Fibroblast of lung (primary cell): ENCODE measurements at regions not wholly inside any gene's neighbourhood (a gene's known extent, or its start where the extent isn't known, plus 50 kb on each side); places are given as distances from the start of the nearest gene placed in this dataset.

Source experiments
- DNase-seq, 2 donors: peaks; one replicate each; pipeline versions ENCODE4 v3.0.0 to v3.0.0-alpha.2; 2010; ENCODE audit warnings: low read depth in 2 of 2
- H2AFZ ChIP-seq: 2 replicates; pipeline ENCODE4 v1.5.1; 2012; ENCODE audit warnings: low read length, control low read depth, inconsistent platforms
- H3K27ac ChIP-seq: 2 replicates; pipeline ENCODE4 v1.5.1; 2011; ENCODE audit warnings: low read length, control low read depth; ENCODE audit not compliant: insufficient read depth
- H3K27me3 ChIP-seq: 2 replicates; pipeline ENCODE4 v1.5.1; 2011; ENCODE audit warnings: mild to moderate bottlenecking, low read length; ENCODE audit not compliant: control insufficient read depth, insufficient read depth
- H3K36me3 ChIP-seq: 2 replicates; pipeline ENCODE4 v1.5.1; 2011; ENCODE audit warnings: low read length; ENCODE audit not compliant: control insufficient read depth, insufficient read depth
- H3K4me1 ChIP-seq: 2 replicates; pipeline ENCODE4 v1.5.1; 2011; ENCODE audit warnings: low read length; ENCODE audit not compliant: control insufficient read depth, insufficient read depth; ENCODE audit errors: extremely low read depth
- H3K4me2 ChIP-seq: 2 replicates; pipeline ENCODE4 v1.5.1; 2011; ENCODE audit warnings: low read length, control low read depth; ENCODE audit not compliant: insufficient read depth; ENCODE audit errors: extremely low read depth
- H3K4me3 ChIP-seq, 4 experiments: fragments of 200-600 bp in 1 of 4; sonication (generic) in 1 of 4; replicated peaks in 1 of 4; 2 replicates each; pipeline ENCODE4 v1.5.1; 2011 to 2016; ENCODE audit warnings: low read length in 4 of 4, low read depth in 3 of 4, mild to moderate bottlenecking in 3 of 4, control low read depth in 2 of 4, inconsistent platforms in 1 of 4, mixed read lengths in 1 of 4; ENCODE audit not compliant: insufficient read depth in 1 of 4; ENCODE audit errors: control extremely low read depth in 1 of 4
- H3K79me2 ChIP-seq: 2 replicates; pipeline ENCODE4 v1.5.1; 2012; ENCODE audit warnings: mild to moderate bottlenecking, low read length, inconsistent platforms; ENCODE audit not compliant: control insufficient read depth, insufficient read depth
- H3K9ac ChIP-seq: 2 replicates; pipeline ENCODE4 v1.5.1; 2011; ENCODE audit warnings: mild to moderate bottlenecking, low read length, control low read depth; ENCODE audit not compliant: insufficient read depth
- H3K9me3 ChIP-seq: 2 replicates; pipeline ENCODE4 v1.5.1; 2012; ENCODE audit warnings: low read depth, low read length; ENCODE audit not compliant: control insufficient read depth, insufficient read depth
- H4K20me1 ChIP-seq: 2 replicates; pipeline ENCODE4 v1.5.1; 2011; ENCODE audit warnings: low read length; ENCODE audit not compliant: control insufficient read depth, insufficient read depth; ENCODE audit errors: extremely low read depth
- EZH2 ChIP-seq: IDR thresholded peaks from 2 replicates; pipeline ENCODE4 v1.5.1; 2012; ENCODE audit warnings: low read length, control low read depth, mild to moderate bottlenecking; ENCODE audit errors: missing control alignments
- TF ChIP-seq, protein P1 (sequence below), 2 donors: IDR thresholded peaks in 1 of 2; conservative IDR thresholded peaks in 1 of 2; 1 replicate in 1 of 2; 2 replicates in 1 of 2; pipeline ENCODE4 v1.5.1; 2011 to 2012; ENCODE audit warnings: low read length in 2 of 2, control low read depth in 1 of 2, inconsistent platforms in 1 of 2, low read depth in 1 of 2, mild to moderate bottlenecking in 1 of 2

DNA sequence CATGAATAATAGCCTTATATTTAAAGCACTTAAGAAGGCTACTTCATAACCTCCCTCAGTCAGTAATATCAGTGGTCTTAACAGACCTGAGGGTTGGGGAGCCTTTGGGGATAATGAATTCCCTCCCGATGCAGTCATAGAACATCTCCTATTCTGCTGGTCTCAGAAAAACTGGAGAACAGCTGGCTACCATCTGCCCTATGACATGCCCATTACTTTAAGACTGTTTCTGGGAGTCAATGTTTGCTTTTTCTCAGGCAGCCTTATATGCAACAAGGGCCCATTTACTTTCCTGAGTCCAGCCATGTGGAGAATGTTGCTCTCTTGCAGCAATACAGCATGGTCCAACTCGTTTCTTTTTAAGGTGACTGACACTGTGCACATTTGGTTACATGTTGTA lies 161.7 kb upstream of the PARP11 start:
- H3K4me1 ChIP-seq: peaks cover 4% of the 10 kb centered on the region
- peaks cover 3% of the 10 kb centered on the region for H3K27me3 ChIP-seq

DNA sequence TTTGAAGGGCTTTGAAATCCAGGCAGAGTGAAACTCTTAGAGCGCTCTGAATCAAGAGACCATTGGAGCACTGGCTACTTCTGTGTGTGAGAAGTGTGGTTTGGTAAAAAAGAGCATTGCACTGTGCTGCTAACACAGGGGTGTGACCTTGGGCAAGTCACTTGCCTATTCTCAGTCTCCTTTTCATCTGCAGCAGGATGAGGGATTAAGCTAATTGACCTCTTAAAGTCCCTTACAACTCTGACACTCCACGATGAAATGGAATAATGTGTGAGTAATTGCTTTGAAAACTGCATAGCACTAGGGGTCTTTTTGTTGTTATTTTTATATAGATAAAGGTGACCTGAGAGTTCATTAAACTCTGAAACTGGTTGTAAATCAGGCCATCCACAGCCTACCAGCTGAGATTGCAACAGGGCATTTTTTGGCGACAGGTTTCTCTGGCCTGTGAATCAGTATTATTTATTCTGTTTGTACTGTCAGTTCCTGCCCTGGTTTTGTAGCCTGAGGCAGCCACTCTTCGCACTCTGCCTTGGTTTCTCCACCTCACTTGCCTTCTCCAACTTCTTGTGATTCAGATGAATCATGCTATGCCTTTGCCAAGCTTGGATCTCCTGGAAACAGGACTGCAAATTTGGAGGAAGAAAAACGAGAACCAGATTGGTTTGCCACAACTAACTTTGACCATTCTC lies 159.9 kb upstream of the PARP11 start:
- Histone ChIP-seq H3K27ac (no peak overlapping the region), H3K9ac (no peak overlapping the region)
- DNase-seq: peak; percentile 13 to 38

More for the DNA sequence above, 161.7 kb upstream of the PARP11 start:
- no peak overlapping the region for H3K27ac ChIP-seq
- no peak for TF ChIP-seq EZH2
- TF ChIP-seq, protein P1, sequence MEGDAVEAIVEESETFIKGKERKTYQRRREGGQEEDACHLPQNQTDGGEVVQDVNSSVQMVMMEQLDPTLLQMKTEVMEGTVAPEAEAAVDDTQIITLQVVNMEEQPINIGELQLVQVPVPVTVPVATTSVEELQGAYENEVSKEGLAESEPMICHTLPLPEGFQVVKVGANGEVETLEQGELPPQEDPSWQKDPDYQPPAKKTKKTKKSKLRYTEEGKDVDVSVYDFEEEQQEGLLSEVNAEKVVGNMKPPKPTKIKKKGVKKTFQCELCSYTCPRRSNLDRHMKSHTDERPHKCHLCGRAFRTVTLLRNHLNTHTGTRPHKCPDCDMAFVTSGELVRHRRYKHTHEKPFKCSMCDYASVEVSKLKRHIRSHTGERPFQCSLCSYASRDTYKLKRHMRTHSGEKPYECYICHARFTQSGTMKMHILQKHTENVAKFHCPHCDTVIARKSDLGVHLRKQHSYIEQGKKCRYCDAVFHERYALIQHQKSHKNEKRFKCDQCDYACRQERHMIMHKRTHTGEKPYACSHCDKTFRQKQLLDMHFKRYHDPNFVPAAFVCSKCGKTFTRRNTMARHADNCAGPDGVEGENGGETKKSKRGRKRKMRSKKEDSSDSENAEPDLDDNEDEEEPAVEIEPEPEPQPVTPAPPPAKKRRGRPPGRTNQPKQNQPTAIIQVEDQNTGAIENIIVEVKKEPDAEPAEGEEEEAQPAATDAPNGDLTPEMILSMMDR (conservative IDR thresholded peaks at IDR 0.05 in 1 of 2, IDR thresholded peaks at IDR 0.05 in 1 of 2; ENCODE audit: low read depth in 1 of 2, low read length in 2 of 2): no peak
- H3K36me3 ChIP-seq: no peaks in the 10 kb centered on the region
- H2AFZ ChIP-seq: no peak overlapping the region
- H4K20me1 ChIP-seq: no peaks in the 10 kb centered on the region
- no peak overlapping the region for H3K4me2 ChIP-seq
- no peaks in the 10 kb centered on the region for H3K9me3 ChIP-seq
- H3K9ac ChIP-seq: no peak overlapping the region
- peak in 1 of 2 donors; percentile 73 for DNase-seq
- no peaks in the 10 kb centered on the region for H3K79me2 ChIP-seq
- no peak overlapping the region for H3K4me3 ChIP-seq

DNA sequence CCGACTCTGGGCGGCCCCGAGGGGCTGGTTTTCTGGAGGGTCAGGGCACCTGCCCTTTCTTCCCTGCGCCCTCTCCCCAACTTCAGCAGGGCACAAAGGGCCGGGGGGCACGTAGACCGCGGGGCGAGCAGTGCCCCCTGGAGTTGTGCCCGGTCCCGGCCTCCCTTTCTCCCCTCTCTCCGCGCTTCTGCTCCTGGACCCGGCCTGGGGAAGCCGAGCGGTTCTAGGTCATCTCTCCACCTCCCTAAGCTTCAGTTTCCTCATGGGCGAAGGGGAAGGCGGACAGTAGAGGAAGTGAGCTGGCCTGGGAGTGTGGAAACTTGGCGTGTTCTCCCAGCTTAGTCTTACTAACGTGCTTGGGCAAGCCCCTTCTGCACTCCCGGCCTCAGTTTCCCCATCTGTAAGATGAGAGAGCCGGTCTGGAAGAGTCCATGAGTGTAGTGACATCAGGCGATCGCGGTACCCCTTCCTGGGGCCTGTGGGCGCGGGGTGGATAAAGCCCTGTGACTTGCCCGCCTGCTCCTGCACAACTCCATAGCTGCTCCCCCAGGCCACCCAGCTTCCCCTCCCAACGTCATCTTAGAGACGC lies 158.6 kb upstream of the PARP11 start:
- Histone ChIP-seq H3K4me3 (no peak overlapping the region), H3K27ac (no peak overlapping the region)

More for the DNA sequence above, 159.9 kb upstream of the PARP11 start:
- H3K9me3 ChIP-seq: no peaks in the 10 kb centered on the region
- H3K4me3 ChIP-seq: no peak overlapping the region
- H3K79me2 ChIP-seq: no peaks in the 10 kb centered on the region
- TF ChIP-seq, protein P1 (conservative IDR thresholded peaks at IDR 0.05 in 1 of 2, IDR thresholded peaks at IDR 0.05 in 1 of 2; ENCODE audit: low read depth in 1 of 2, low read length in 2 of 2): no peak
- TF ChIP-seq EZH2: no peak
- peaks cover 4% of the 10 kb centered on the region for H3K4me1 ChIP-seq
- H3K4me2 ChIP-seq: no peak overlapping the region
- H3K27me3 ChIP-seq: peaks cover 2% of the 10 kb centered on the region
- H2AFZ ChIP-seq: no peak overlapping the region
- no peaks in the 10 kb centered on the region for H4K20me1 ChIP-seq
- H3K36me3 ChIP-seq: no peaks in the 10 kb centered on the region

More for the DNA sequence above, 158.6 kb upstream of the PARP11 start:
- Histone ChIP-seq H3K4me2 (peak overlapping the region; percentile 63), H3K79me2 (no peaks in the 10 kb centered on the region), H3K9ac (no peak overlapping the region), H2AFZ (no peak overlapping the region), H4K20me1 (no peaks in the 10 kb centered on the region), H3K36me3 (no peaks in the 10 kb centered on the region), H3K4me1 (peaks cover 4% of the 10 kb centered on the region), H3K9me3 (no peaks in the 10 kb centered on the region), H3K27me3 (no peaks in the 10 kb centered on the region)
- TF ChIP-seq, protein P1 (conservative IDR thresholded peaks at IDR 0.05 in 1 of 2, IDR thresholded peaks at IDR 0.05 in 1 of 2; ENCODE audit: low read depth in 1 of 2, low read length in 2 of 2): no peak
- TF ChIP-seq EZH2: no peak
- DNase-seq: peak in 1 of 2 donors; percentile 62
